GM10266 (cell line): ENCODE measurements at regions not wholly inside any gene's neighbourhood (a gene's known extent, or its start where the extent isn't known, plus 50 kb on each side); places are given as distances from the start of the nearest gene placed in this dataset.
A peak's percentile ranks its signal among the peaks of the same experiment; 100 is the strongest.

Source experiments
- DNase-seq: peaks from one replicate; pipeline ENCODE4 v3.0.0; 2012; ENCODE audit errors: extremely low spot score
- CTCF ChIP-seq: IDR thresholded peaks from 2 replicates; pipeline ENCODE4 v1.5.1; 2012; ENCODE audit warnings: mild to moderate bottlenecking, low read depth; ENCODE audit not compliant: control insufficient read depth, insufficient read depth; ENCODE audit errors: missing control alignments

GRCh38 chr17:70405492-70406220, 236.3 kb downstream of the KCNJ2 start:
- peak; percentile 3 for DNase-seq
- no peak for TF ChIP-seq CTCF

- no peak for TF ChIP-seq CTCF
- no peak for DNase-seq
Observed at GRCh38 chr17:70407506-70407905, 238.2 kb downstream of the KCNJ2 start.

GRCh38 chr17:70408768-70409167, 239.4 kb downstream of the KCNJ2 start:
- TF ChIP-seq CTCF = no peak
- no peak for DNase-seq

- TF ChIP-seq CTCF = no peak
- DNase-seq = no peak
Observed at GRCh38 chr17:70414300-70414699, 245.0 kb downstream of the KCNJ2 start.

- no peak for DNase-seq
- TF ChIP-seq CTCF = no peak
Observed at GRCh38 chr17:70420861-70421445, 251.6 kb downstream of the KCNJ2 start.

GRCh38 chr17:70422862-70423261, 253.5 kb downstream of the KCNJ2 start:
- no peak for TF ChIP-seq CTCF
- DNase-seq = no peak

GRCh38 chr17:70423562-70423961, 254.2 kb downstream of the KCNJ2 start:
- TF ChIP-seq CTCF = no peak
- DNase-seq = no peak
